ENCODE measurements at regions not wholly inside any gene's neighbourhood (a gene's known extent, or its start where the extent isn't known, plus 50 kb on each side); places are given as distances from the start of the nearest gene placed in this dataset.

DNA sequence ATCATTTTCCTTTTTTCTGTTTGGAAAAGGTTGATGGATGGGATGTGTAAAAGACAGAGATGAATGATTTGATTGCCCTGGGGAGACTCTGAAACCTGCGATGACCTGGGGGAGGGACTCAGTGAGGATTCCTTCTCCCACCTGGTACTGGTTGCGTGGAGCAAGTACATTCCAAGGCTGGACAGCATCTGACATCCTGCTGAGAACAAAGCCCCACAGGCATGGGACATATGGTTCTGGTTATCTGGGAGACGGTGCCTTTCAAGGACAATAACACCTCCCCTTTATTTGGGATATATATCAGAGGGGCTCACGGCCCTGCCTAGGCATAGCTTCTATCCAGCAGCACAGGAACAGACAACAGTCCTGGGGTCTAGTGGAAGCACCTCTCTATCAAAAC lies 527.8 kb downstream of the METTL15 start:
- Histone ChIP-seq H3K9me3 (no peaks in the 10 kb centered on the region), H3K4me3 (no peak overlapping the region), H3K27me3 (ENCODE audit: insufficient read depth in 3 of 3, low read length in 2 of 3) (no peaks in the 10 kb centered on the region), H3K27ac (no peak overlapping the region), H3K36me3 (ENCODE audit: insufficient read depth in 1 of 2, low read depth in 1 of 2) (no peaks in the 10 kb centered on the region), H3K4me1 (no peaks in the 10 kb centered on the region)
- intact Hi-C loops (cut with DNase I): no loop called here
- WGBS, 3 donors: 23 to 31% (median 29%) methylated on average over 4 of the region's 4 CpGs
- TF ChIP-seq, protein P1, sequence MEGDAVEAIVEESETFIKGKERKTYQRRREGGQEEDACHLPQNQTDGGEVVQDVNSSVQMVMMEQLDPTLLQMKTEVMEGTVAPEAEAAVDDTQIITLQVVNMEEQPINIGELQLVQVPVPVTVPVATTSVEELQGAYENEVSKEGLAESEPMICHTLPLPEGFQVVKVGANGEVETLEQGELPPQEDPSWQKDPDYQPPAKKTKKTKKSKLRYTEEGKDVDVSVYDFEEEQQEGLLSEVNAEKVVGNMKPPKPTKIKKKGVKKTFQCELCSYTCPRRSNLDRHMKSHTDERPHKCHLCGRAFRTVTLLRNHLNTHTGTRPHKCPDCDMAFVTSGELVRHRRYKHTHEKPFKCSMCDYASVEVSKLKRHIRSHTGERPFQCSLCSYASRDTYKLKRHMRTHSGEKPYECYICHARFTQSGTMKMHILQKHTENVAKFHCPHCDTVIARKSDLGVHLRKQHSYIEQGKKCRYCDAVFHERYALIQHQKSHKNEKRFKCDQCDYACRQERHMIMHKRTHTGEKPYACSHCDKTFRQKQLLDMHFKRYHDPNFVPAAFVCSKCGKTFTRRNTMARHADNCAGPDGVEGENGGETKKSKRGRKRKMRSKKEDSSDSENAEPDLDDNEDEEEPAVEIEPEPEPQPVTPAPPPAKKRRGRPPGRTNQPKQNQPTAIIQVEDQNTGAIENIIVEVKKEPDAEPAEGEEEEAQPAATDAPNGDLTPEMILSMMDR (IDR thresholded peaks at IDR 0.05): no peak
- ATAC-seq (no peak), DNase-seq (no peak)

DNA sequence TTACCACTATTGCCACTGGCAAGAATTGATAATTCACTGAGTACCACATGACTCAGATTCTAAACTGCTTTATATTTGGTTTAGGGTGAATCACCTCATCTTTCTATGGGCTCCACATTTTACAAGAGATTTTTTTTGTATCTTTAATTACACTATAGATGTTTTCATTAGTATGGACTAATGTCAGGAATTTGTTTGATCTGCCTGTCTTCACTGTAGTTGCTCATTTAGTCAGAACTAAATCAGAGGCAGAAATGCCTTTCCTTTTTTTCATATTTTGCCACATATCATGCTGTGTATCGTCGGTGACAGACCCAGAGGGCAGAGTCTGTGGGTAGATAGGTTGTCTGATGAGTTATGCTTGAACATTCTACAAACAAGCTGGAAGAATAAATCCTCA lies 524.1 kb downstream of the METTL15 start:
- intact Hi-C loops (cut with DNase I): no loop called here
- 85 to 88% (median 86%) methylated on average over 2 of the region's 2 CpGs for WGBS, 3 donors
- no peak for ATAC-seq

DNA sequence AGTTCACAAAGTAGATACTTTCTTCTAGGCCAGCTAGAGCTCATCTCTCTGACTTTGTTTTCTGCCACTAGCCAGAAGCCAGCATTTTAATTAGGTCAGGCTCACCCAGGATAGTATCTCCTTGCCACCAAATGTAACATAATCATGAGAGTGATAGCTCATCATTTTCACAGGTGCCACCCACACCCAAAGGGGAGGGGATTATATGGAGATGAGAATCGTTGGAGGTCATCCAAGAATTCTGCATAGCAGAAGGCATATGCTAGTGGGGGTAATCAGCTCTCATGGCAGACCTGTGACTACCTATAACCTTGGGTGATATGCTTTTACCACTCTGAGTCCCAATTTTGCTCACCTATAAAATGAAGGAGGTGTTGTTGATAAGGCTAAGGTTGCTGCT lies 523.0 kb downstream of the METTL15 start:
- H3K36me3 ChIP-seq (ENCODE audit: insufficient read depth in 1 of 2, low read depth in 1 of 2): no peaks in the 10 kb centered on the region
- H3K4me3 ChIP-seq: no peak overlapping the region
- no peaks in the 10 kb centered on the region for H3K27me3 ChIP-seq (ENCODE audit: insufficient read depth in 3 of 3, low read length in 2 of 3)
- intact Hi-C loops (cut with DNase I): no loop called here
- no peaks in the 10 kb centered on the region for H3K9me3 ChIP-seq
- no peaks in the 10 kb centered on the region for H3K4me1 ChIP-seq
- DNase-seq (no peak), ATAC-seq (no peak)
- no peak overlapping the region for H3K27ac ChIP-seq
- TF ChIP-seq, protein P1 (IDR thresholded peaks at IDR 0.05): no peak
- WGBS, 3 donors: 30 to 40% (median 37%) methylated on average over 1 of the region's 1 CpG

More for the DNA sequence above, 524.1 kb downstream of the METTL15 start:
- no peaks in the 10 kb centered on the region for H3K27me3 ChIP-seq (ENCODE audit: insufficient read depth in 3 of 3, low read length in 2 of 3)
- H3K9me3 ChIP-seq: no peaks in the 10 kb centered on the region
- H3K36me3 ChIP-seq (ENCODE audit: insufficient read depth in 1 of 2, low read depth in 1 of 2): no peaks in the 10 kb centered on the region
- no peak overlapping the region for H3K4me3 ChIP-seq
- DNase-seq: no peak
- no peak overlapping the region for H3K27ac ChIP-seq
- H3K4me1 ChIP-seq: no peaks in the 10 kb centered on the region
- TF ChIP-seq, protein P1 (IDR thresholded peaks at IDR 0.05): no peak

DNA sequence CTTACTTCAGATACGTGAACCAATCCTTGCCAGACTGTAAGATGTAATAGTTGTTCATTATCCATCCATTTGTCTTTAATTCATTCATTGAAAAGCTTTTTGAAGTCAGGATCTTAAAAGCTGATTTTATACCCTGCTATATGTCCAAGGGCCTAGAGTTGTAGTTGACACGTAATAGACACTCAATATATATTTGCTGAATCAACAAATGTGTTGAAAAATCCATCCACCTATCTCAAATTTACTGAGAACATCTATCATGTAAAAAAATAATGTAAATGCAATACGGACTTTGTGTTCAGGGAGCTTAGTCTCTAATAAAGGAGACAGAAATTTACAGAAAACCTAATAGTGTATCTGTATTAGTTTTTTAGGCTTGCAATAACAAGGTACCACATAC lies 521.0 kb downstream of the METTL15 start:
- ATAC-seq (no peak), DNase-seq (no peak)
- Histone ChIP-seq H3K9me3 (no peaks in the 10 kb centered on the region), H3K4me3 (no peak overlapping the region), H3K36me3 (ENCODE audit: insufficient read depth in 1 of 2, low read depth in 1 of 2) (no peaks in the 10 kb centered on the region), H3K27ac (no peak overlapping the region), H3K27me3 (ENCODE audit: insufficient read depth in 3 of 3, low read length in 2 of 3) (no peaks in the 10 kb centered on the region), H3K4me1 (no peaks in the 10 kb centered on the region)
- intact Hi-C loops (cut with DNase I): no loop called here
- WGBS, 3 donors: 81 to 84% (median 84%) methylated on average over 3 of the region's 3 CpGs
- TF ChIP-seq, protein P1 (IDR thresholded peaks at IDR 0.05): no peak

DNA sequence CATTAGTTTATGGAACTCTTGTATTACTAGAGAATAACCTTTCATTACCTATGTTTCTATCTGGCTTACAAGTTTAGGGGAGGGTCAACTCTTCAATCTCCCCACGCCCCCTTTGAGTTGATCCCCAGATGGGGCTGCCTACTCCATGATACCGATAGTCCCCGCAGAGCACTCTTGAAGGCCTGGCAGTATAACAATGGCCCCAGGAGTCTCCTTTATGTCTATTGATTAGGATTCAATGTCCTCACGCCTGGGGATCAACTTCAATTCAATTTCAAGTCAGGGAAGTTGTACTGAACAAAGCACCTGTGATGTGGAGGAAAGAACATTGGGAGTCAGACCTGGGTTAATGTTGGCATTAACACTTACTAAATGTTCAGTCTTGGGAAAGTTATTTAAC lies 520.2 kb downstream of the METTL15 start:
- Histone ChIP-seq H3K4me3 (no peak overlapping the region), H3K9me3 (no peaks in the 10 kb centered on the region), H3K36me3 (ENCODE audit: insufficient read depth in 1 of 2, low read depth in 1 of 2) (no peaks in the 10 kb centered on the region), H3K27ac (no peak overlapping the region), H3K27me3 (ENCODE audit: insufficient read depth in 3 of 3, low read length in 2 of 3) (no peaks in the 10 kb centered on the region), H3K4me1 (no peaks in the 10 kb centered on the region)
- intact Hi-C loops (cut with DNase I): no loop called here
- ATAC-seq: no peak
- TF ChIP-seq, protein P1 (IDR thresholded peaks at IDR 0.05): no peak
- DNase-seq: no peak
- WGBS, 3 donors: 59 to 71% (median 70%) methylated on average over 4 of the region's 4 CpGs

Data from psoas muscle (tissue), 7 donors.